Memory B cell (primary cell): ENCODE measurements at regions not wholly inside any gene's neighbourhood (a gene's known extent, or its start where the extent isn't known, plus 50 kb on each side); places are given as distances from the start of the nearest gene placed in this dataset.

Source experiments
- ATAC-seq: fragments of 150-1000 bp; cut with Tn5 transposase; 2 replicates; pipeline ENCODE4 v1.10.0; 2021; ENCODE audit warnings: low read depth, mild to moderate bottlenecking, moderate library complexity
- DNase-seq, 2 donors: peaks; one replicate each; pipeline ENCODE4 v3.0.0; 2022; ENCODE audit warnings: low spot score in 2 of 2
- H3K27ac Mint-ChIP-seq: one replicate; pipeline ENCODE4 v1.8.0; 2022; ENCODE audit warnings: mild to moderate bottlenecking, moderate library complexity, mixed read lengths
- H3K27me3 Mint-ChIP-seq: one replicate; pipeline ENCODE4 v1.8.0; 2022; ENCODE audit warnings: mixed read lengths
- H3K36me3 Mint-ChIP-seq: one replicate; pipeline ENCODE4 v1.8.0; 2022; ENCODE audit warnings: mild to moderate bottlenecking, mixed read lengths
- H3K4me1 Mint-ChIP-seq: one replicate; pipeline ENCODE4 v1.8.0; 2022; ENCODE audit warnings: mixed read lengths
- H3K4me3 Mint-ChIP-seq: one replicate; pipeline ENCODE4 v1.8.0; 2022; ENCODE audit warnings: mild to moderate bottlenecking, moderate library complexity, mixed read lengths
- H3K9me3 Mint-ChIP-seq: one replicate; pipeline ENCODE4 v1.8.0; 2022; ENCODE audit warnings: mixed read lengths

- Mint-ChIP-seq H3K27me3 (peaks cover 2% of the 10 kb centered on the region), H3K36me3 (no peaks in the 10 kb centered on the region), H3K27ac (no peak overlapping the region), H3K4me3 (no peak overlapping the region), H3K9me3 (no peaks in the 10 kb centered on the region), H3K4me1 (no peaks in the 10 kb centered on the region)
- DNase-seq (no peak), ATAC-seq (no peak)
Observed at GRCh38 chr18:22088996-22089640, 80.3 kb upstream of the GATA6 start.

GRCh38 chr18:22091341-22091740 is 78.0 kb upstream of the GATA6 start:
- Mint-ChIP-seq H3K27ac (no peak overlapping the region), H3K4me3 (no peak overlapping the region), H3K27me3 (no peaks in the 10 kb centered on the region), H3K9me3 (no peaks in the 10 kb centered on the region), H3K4me1 (no peaks in the 10 kb centered on the region), H3K36me3 (no peaks in the 10 kb centered on the region)
- DNase-seq = no peak
- ATAC-seq = no peak

- Mint-ChIP-seq H3K36me3 (no peaks in the 10 kb centered on the region), H3K4me1 (no peaks in the 10 kb centered on the region), H3K27ac (no peak overlapping the region), H3K4me3 (no peak overlapping the region), H3K9me3 (no peaks in the 10 kb centered on the region), H3K27me3 (no peaks in the 10 kb centered on the region)
- ATAC-seq = no peak
- DNase-seq = no peak
Observed at GRCh38 chr18:22093731-22094357, 75.5 kb upstream of the GATA6 start.

GRCh38 chr18:22094358-22094734 is 75.0 kb upstream of the GATA6 start:
- no peak for ATAC-seq
- DNase-seq = no peak
- no peak overlapping the region for H3K27ac Mint-ChIP-seq
- no peaks in the 10 kb centered on the region for H3K27me3 Mint-ChIP-seq
- no peak overlapping the region for H3K4me3 Mint-ChIP-seq
- H3K4me1 Mint-ChIP-seq = no peaks in the 10 kb centered on the region
- no peaks in the 10 kb centered on the region for H3K36me3 Mint-ChIP-seq
- H3K9me3 Mint-ChIP-seq = no peaks in the 10 kb centered on the region

- Mint-ChIP-seq H3K9me3 (peaks cover 4% of the 10 kb centered on the region), H3K27ac (no peak overlapping the region), H3K27me3 (peaks cover 4% of the 10 kb centered on the region), H3K4me3 (no peak overlapping the region), H3K36me3 (no peaks in the 10 kb centered on the region), H3K4me1 (no peaks in the 10 kb centered on the region)
- ATAC-seq (no peak), DNase-seq (no peak)
Observed at GRCh38 chr18:22098563-22098989, 70.8 kb upstream of the GATA6 start.

- DNase-seq (no peak), ATAC-seq (no peak)
- peaks cover 4% of the 10 kb centered on the region for H3K9me3 Mint-ChIP-seq
- H3K4me1 Mint-ChIP-seq = no peaks in the 10 kb centered on the region
- peaks cover 4% of the 10 kb centered on the region for H3K27me3 Mint-ChIP-seq
- H3K36me3 Mint-ChIP-seq = no peaks in the 10 kb centered on the region
- no peak overlapping the region for H3K4me3 Mint-ChIP-seq
- H3K27ac Mint-ChIP-seq = no peak overlapping the region
Observed at GRCh38 chr18:22099925-22100324, 69.5 kb upstream of the GATA6 start.

- no peak overlapping the region for H3K27ac Mint-ChIP-seq
- DNase-seq (no peak), ATAC-seq (no peak)
- H3K27me3 Mint-ChIP-seq = peaks cover 5% of the 10 kb centered on the region
- no peaks in the 10 kb centered on the region for H3K36me3 Mint-ChIP-seq
- peaks cover 5% of the 10 kb centered on the region for H3K9me3 Mint-ChIP-seq
- H3K4me3 Mint-ChIP-seq = no peak overlapping the region
- no peaks in the 10 kb centered on the region for H3K4me1 Mint-ChIP-seq
Observed at GRCh38 chr18:22101731-22102130, 67.7 kb upstream of the GATA6 start.

- H3K9me3 Mint-ChIP-seq = peaks cover 5% of the 10 kb centered on the region
- no peak for ATAC-seq
- no peaks in the 10 kb centered on the region for H3K4me1 Mint-ChIP-seq
- DNase-seq = no peak
- H3K4me3 Mint-ChIP-seq = no peak overlapping the region
- peaks cover 7% of the 10 kb centered on the region for H3K27me3 Mint-ChIP-seq
- no peak overlapping the region for H3K27ac Mint-ChIP-seq
- H3K36me3 Mint-ChIP-seq = no peaks in the 10 kb centered on the region
Observed at GRCh38 chr18:22102953-22103646, 66.3 kb upstream of the GATA6 start.

GRCh38 chr18:22103647-22104031 is 65.8 kb upstream of the GATA6 start:
- DNase-seq = no peak
- Mint-ChIP-seq H3K27ac (no peak overlapping the region), H3K36me3 (no peaks in the 10 kb centered on the region), H3K27me3 (peaks cover 7% of the 10 kb centered on the region), H3K4me1 (no peaks in the 10 kb centered on the region), H3K4me3 (no peak overlapping the region), H3K9me3 (peaks cover 5% of the 10 kb centered on the region)
- ATAC-seq = no peak

- ATAC-seq = no peak
- H3K4me3 Mint-ChIP-seq = no peak overlapping the region
- H3K27ac Mint-ChIP-seq = no peak overlapping the region
- H3K27me3 Mint-ChIP-seq = peaks cover 3% of the 10 kb centered on the region
- H3K4me1 Mint-ChIP-seq = no peaks in the 10 kb centered on the region
- no peak for DNase-seq
- H3K9me3 Mint-ChIP-seq = peaks cover 2% of the 10 kb centered on the region
- H3K36me3 Mint-ChIP-seq = no peaks in the 10 kb centered on the region
Observed at GRCh38 chr18:22106536-22107292, 62.7 kb upstream of the GATA6 start.

GRCh38 chr18:22108674-22109073 is 60.7 kb upstream of the GATA6 start:
- ATAC-seq (no peak), DNase-seq (no peak)
- H3K9me3 Mint-ChIP-seq = peaks cover 2% of the 10 kb centered on the region
- no peak overlapping the region for H3K4me3 Mint-ChIP-seq
- no peaks in the 10 kb centered on the region for H3K4me1 Mint-ChIP-seq
- H3K36me3 Mint-ChIP-seq = no peaks in the 10 kb centered on the region
- H3K27me3 Mint-ChIP-seq = peaks cover 3% of the 10 kb centered on the region
- H3K27ac Mint-ChIP-seq = no peak overlapping the region

- Mint-ChIP-seq H3K27me3 (peaks cover 3% of the 10 kb centered on the region), H3K27ac (no peak overlapping the region), H3K36me3 (no peaks in the 10 kb centered on the region), H3K4me1 (no peaks in the 10 kb centered on the region), H3K9me3 (peaks cover 2% of the 10 kb centered on the region), H3K4me3 (no peak overlapping the region)
- no peak for DNase-seq
- ATAC-seq = no peak
Observed at GRCh38 chr18:22109535-22109934, 59.9 kb upstream of the GATA6 start.

GRCh38 chr18:22110461-22110924 is 58.9 kb upstream of the GATA6 start:
- ATAC-seq (no peak), DNase-seq (no peak)
- Mint-ChIP-seq H3K27me3 (peaks cover 5% of the 10 kb centered on the region), H3K9me3 (peaks cover 2% of the 10 kb centered on the region), H3K36me3 (no peaks in the 10 kb centered on the region), H3K27ac (no peak overlapping the region), H3K4me1 (no peaks in the 10 kb centered on the region), H3K4me3 (no peak overlapping the region)

GRCh38 chr18:22112215-22112614 is 57.2 kb upstream of the GATA6 start:
- Mint-ChIP-seq H3K27me3 (peaks cover 3% of the 10 kb centered on the region), H3K4me1 (no peaks in the 10 kb centered on the region), H3K36me3 (no peaks in the 10 kb centered on the region), H3K9me3 (no peaks in the 10 kb centered on the region), H3K4me3 (no peak overlapping the region), H3K27ac (no peak overlapping the region)
- no peak for ATAC-seq
- no peak for DNase-seq
